Amniotic stem cell (primary cell): ENCODE measurements at regions not wholly inside any gene's neighbourhood (a gene's known extent, or its start where the extent isn't known, plus 50 kb on each side); places are given as distances from the start of the nearest gene placed in this dataset.
"Not testable (repeated sequence)": the region's sequence is repeated elsewhere in the genome, so short reads cannot be mapped to it uniquely, and the experiment has no call there.

Experiments
- DNase-seq: peaks from one replicate; lab custom pipeline; 2025; lab: John Stamatoyannopoulos, UW

- DNase-seq: no peak
These were observed 98.0 kb upstream of the NR5A2 start for GRCh38 chr1:199929556-199929955.

DNA sequence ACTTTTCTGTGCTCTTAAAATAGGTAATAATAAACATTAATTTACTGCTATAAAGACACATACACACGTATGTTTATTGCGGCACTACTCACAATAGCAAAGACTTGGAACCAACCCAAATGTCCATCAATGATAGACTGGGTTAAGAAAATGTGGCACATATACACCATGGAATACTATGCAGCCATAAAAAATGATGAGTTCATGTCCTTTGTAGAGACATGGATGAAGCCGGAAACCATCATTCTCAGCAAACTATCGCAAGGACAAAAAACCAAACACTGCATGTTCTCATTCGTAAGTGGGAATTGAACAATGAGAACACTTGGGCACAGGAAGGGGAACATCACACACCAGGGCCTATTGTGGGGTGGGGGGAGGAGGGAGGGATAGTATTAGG, 97.4 kb upstream of the NR5A2 start:
- not testable (repeated sequence) for DNase-seq

DNA sequence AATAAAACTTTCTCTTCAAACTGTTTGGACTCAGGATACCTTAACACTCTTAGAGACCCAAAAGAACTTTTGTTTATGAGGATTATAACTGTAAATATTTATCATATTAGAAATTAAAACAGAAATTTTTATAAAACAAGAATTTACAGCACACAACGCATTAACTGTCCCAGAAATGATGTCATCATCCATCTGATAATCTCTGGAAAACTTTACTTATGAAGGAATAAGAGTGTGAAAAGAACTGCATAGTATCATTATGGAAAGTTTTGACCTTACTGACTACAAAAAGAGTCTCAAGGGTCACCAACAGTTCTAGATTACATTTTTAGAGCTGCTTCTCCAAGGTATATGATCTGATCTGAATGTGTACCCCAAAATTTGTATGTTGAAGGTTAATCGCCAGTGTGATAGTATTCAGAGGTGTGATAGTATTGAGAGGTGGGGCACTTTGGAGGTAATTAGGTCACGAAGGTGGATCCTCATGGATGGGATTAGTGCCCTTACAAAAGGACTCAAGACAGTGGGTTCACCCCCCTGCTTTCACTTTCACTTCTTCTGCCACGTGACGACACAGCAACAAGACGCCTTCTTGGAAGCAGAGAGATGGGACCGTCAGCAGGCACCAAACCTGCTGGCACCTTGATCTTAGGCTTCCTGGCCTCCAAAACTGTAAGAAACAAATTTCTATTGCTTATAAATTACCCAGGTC, 95.7 kb upstream of the NR5A2 start:
- DNase-seq: no peak

DNA sequence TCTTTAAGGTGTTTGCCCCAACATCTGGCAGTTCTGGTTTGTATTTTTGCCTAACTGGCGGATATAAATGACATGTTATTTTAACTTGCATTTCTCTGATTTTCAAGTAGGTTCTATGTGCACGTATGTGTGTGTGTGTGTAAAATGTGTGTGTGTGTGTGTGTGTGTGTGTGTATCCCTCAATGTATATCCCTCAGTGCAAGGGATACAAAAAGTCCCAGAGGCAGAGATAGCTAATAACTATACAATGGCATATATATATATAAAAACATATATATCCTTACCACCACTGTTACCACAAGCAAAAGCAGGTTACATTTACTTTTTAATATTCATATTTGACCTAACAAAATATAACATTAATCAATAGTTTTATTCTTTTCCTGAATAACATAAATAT, 95.0 kb upstream of the NR5A2 start:
- no peak for DNase-seq

DNA sequence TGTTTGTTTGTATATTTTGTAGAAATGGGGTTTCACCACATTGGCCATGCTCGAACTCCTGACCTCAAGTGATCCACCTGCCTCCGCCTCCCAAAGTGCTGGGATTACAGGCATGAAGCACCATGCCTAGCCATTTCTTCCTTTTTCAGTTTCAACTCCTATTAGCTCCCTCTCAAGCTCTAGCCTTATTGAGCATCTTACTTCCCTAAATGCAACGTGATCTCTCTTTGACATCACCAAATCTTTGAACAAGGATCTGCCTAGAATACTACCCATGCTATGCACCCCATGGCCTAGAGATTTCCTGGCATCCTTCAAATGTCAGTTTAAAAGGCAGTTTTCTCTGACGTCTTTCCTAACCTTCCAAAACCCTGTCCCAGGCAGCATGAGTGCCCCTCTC, 91.1 kb upstream of the NR5A2 start:
- no peak for DNase-seq

DNA sequence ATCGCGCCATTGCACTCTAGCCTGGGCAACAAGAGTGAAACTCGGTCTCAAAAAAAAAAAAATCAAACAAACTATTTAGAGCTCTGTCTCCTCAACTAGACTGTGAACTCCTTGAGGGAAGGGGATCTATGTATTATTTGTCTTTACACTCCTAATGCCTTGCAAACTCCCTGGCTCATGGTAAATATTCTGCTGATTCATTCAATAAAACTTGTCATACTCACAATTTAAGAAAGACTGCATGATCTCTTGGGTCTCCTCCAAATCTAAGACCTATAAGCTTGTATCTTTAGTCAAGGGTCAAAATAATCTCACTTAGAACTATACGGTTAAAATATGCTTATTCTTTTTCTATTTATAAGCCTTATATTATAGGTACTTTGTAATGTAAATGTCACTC, 90.3 kb upstream of the NR5A2 start:
- DNase-seq: no peak

DNA sequence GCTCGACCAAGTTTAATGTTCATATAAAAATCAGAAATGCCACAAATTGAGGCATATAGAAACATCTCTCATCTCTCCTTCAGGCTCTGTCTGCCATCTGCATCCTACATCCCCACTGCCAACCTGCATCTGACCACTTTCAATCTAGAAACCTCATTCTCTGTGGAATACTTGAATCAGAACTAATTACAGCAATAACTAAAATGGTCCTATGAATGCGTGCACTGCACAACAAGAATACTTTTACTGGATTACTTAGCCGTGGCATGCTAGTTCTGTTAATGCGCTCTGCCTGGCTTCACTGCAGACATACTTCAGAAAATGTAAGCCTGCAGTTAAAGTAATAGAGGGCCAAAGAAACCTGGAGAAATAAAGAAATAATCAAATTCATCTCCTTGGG, 89.8 kb upstream of the NR5A2 start:
- no peak for DNase-seq

GRCh38 chr1:199944986-199945385, 82.5 kb upstream of the NR5A2 start:
- no peak for DNase-seq

DNA sequence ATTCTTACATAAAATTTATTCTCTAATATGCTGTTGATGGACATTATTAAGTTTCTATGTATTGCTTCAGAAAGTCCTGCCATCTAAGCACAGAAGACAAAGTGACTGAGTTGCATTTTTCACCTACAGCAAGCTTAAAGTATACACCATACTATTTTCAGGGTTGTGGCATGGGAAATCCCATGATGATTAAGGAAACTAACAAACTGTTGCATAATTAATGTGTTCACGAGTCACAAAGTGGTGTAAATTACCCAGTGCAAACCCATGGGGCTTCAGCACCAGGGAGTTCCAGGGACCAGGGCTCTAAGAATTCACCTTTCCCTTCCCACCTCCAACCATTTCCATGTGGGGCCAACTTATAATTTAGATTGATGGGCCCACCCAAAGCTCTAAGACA, 81.9 kb upstream of the NR5A2 start:
- DNase-seq: no peak

GRCh38 chr1:199946305-199947155, 81.0 kb upstream of the NR5A2 start:
- no peak for DNase-seq

- DNase-seq: no peak
These were observed 78.8 kb upstream of the NR5A2 start for GRCh38 chr1:199948587-199949280.

GRCh38 chr1:199951005-199951404, 76.5 kb upstream of the NR5A2 start:
- not testable (repeated sequence) for DNase-seq

GRCh38 chr1:199953651-199954050, 73.9 kb upstream of the NR5A2 start:
- DNase-seq: no peak

GRCh38 chr1:199954699-199955098, 72.8 kb upstream of the NR5A2 start:
- no peak for DNase-seq

DNA sequence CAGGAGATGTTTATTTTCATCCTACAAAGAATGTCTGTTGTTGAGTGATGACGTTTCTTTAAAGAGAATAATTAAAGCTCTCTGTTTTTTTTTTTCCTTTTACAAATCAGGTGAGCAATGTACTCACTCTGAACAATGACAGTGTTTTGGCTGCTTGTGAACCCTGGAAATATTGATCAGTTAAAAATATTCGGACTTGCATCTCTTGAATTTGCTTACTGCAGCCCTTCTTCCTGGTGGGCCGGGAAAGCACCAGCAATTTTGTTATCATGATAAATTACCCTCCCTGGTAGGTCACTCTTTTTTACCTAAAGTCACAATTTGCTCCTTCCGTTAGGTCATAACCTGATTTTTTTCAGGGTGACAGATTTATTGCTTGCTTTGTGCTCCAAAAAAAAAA, 72.3 kb upstream of the NR5A2 start:
- DNase-seq: no peak

DNA sequence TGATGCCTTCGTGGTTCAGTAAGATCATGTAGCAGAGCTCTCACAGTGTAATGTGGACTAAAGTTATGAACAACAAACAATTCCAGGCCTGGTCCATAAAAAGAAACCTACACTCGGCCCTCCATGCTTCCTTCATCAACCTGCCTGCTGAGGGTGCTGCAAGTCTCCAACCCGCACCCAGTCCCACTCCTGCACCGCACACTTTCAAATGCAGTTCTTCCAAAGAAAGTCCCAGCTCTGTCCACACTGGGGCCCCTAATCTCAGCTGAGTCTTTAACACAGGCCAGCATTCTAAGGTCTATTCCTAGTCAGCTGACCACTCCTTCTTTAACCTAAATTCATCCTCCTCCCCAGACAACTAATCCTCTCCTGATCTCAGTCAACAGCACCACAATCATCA, 71.5 kb upstream of the NR5A2 start:
- DNase-seq: no peak

GRCh38 chr1:199959033-199959774, 68.3 kb upstream of the NR5A2 start:
- DNase-seq: no peak

DNA sequence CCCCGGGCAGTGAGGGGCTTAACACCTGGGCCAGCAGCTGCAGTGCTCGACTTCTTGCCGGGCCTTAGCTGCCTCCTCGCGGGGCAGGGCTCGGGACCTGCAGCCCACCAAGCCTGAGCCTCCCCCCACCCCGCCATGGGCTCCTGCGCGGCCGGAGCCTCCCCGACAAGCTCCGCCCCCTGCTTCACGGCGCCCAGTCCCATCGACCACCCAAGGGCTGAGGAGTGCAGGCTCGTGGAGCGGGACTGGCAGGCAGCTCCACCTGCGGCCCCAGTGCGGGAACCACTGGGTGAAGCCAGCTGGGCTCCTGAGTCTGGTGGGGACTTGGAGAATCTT, 67.8 kb upstream of the NR5A2 start:
- DNase-seq: no peak

DNA sequence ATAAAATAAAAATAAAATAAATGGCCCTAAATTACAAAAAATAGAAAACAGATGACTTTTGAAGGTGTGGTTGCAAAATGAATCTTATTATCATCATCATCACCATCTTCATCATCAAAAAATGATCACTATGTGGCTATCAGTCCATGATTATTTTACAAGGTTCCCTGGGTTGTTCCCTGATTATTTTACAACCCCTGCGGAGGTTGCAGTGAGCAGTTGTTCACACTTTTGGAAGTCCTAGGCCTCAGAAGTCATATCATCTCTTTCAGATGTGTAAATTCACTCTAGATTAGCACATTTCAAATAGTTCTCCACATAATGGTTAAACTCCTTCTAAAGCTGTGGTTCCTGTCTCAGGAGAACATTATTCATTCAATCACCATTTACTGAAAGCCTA, 57.4 kb upstream of the NR5A2 start:
- no peak for DNase-seq

DNA sequence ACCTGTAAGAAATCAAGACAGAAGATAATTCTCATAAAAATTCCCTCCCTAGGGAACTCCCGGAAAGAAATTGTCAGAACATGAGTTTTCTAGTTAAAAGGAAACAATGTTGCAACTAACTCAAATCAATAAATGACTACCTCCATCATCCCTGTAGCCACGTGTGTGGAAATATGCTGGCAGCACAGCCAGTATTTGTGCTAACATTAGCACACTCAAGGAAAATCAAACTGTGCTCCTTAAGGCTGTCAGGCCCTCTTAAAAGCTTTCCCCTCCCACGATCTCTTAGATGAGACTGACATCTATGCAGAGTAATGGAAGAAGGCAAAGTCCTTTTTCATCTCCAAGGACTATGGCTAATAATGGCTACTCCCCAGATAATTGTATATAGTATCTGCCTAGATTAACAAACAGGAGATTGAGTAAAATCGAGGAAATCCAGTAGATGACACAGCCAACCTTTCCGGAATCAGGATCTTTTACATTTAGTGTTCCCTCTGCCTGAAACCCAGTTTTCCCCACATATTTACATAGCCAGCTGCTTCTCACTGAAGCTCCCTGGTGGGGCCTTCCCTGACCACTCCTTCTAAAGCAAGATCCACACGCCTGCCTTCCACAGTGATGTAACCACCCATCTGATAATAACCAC, 50.9 kb upstream of the NR5A2 start:
- DNase-seq: no peak
